UCSD-AML1 (cell line): ENCODE measurements at regions not wholly inside any gene's neighbourhood (a gene's known extent, or its start where the extent isn't known, plus 50 kb on each side); places are given as distances from the start of the nearest gene placed in this dataset.
"Not testable (repeated sequence)": the region's sequence is repeated elsewhere in the genome, so short reads cannot be mapped to it uniquely, and the experiment has no call there.

ENCODE experiments used
- DNase-seq: peaks from one replicate; lab custom pipeline; 2025; ENCODE audit not compliant: unreplicated experiment; lab: John Stamatoyannopoulos, UW

DNA sequence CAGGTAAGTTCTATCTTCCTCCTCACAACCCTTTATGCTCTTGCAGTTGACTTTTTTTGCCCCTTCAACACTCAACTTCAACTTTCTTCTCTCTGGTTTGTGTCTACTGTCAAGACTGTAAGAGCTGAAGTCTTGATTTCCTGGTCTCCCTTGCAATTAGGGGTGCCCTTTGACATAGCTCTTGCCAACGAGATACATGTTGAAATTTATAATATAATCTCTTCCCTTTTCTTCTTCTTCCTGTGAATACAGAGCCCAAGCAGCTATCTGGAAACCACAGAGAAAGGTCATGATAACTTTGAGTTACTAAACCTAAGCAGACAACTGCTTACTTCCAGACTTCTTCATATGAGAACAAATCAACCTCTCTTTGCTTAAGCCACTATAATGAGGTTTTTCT lies 163.5 kb downstream of the MC4R start:
- DNase-seq = no peak

DNA sequence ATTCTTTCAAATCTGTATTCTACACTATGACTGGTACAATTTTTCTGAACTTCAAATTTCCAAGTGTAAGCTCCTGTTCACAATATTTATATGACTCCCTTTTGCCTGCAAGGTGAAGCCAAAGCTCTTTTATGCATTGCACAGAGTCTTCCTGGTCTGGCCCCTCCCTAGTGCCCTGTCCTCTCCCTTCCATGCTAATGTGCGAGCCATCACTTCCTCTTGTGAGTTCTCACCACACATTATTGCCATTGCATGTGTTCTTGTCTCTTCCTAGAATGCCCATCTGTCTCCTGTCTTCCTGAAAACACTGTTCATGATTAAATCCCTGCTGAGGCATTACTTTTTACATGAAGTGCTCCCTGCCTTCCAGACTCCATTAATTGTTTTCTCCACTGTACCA lies 169.9 kb downstream of the MC4R start:
- DNase-seq = no peak

DNA sequence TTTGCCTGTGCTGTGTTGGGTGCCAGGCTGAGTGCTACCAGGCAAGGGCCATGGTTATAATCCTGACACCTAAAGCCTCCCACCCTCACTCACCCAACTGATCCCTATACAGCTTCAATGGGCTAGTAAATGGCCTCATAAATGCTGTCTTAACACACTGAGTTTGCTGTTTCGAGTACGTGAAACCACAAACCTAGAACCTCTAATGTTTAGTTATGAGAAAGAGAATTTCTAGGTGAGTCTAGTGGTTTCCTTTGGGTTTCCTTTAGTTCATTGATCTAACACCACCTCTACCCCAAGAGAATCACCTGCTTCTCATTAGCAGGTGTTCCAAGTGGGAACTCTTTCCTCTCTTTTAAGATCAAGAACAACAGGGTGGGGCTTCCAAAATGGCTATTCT lies 172.0 kb downstream of the MC4R start:
- no peak for DNase-seq

DNA sequence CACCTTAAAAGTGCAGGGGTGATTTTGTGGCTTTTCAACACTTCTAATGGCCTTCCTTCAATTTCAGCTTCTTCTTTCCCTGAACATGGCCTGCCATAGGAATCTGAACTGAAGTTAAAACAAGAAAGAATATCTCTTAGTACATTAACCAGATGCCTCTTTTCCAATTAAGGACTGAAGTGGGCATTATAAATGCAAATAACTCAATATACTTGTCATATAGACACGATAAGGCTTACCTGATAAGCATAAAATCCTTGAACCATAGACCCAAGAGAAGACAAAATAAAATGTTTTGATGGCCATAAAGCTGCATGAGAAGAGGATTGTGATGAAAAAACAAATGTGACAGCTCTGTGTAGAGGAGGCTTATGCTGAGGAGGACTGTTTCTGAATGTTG lies 173.1 kb downstream of the MC4R start:
- no peak for DNase-seq

DNA sequence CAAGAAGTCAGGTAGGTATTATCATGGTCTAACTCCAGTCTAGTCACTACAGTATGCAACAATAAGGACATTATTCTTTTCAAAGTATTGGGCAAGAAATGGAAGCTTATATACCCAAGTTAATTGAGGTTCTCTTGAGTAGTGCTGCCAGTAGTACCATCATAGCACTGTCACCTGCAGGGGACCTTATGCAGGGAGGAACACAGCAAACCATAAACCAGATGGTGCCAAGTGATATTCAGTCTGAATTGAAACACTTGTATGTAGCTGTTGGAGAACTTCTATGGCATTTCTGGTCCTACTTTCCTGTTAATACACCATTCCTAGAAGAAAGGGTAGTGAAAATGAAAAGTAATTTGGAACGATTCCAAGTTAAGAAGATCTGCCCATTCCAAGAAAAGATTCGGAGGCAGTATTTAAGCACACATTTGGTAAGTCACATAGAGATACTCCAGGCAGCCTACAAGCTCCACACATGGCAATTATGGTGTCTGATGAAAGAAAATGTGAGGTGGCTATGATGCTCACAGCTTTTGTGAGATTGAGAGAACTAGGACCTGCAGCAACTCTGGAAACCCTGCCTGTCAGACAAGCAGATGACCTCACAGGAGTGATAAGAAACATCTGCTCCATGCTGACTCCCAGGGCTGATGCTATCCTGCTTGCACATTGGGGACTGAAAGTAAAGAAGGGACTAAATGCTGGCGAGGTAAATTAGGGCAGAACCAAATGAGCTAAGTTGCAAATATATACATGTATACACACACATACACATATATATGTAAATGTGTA lies 174.7 kb downstream of the MC4R start:
- DNase-seq = no peak

DNA sequence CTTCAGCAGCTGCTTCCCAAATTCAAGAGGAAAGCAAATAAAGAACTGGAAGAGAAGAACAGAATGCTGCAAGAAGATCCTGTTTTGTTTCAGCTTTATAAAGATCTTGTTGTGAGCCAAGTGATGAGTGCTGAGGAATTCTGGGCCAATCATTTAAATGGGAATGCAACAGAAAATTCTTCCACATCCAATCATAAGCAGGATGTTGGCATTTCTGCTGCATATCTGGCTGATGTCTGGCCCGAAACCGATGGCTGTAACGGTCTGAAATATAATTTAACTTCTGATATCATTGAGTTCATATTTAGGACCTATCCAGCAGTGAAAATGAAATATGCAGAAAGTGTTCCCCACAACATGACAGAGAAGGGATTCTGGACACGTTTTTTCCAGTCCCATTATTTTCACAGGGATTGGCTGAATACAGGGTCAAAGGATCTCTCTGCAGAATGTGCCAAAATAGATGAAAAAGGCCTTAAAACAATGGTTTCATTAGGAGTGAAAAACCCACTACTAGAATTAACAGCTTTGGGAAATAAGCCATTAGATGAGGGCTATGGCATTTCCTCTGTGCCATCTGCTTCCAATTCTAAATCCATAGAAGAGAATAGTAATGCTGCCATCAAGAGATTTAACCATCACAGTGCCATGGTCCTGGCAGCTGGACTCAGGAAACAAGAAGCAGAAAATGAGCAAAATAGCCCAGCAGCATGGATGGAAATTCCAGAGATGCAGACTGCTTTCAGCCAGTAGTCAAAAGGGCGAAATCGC lies 175.6 kb downstream of the MC4R start:
- DNase-seq = no peak

DNA sequence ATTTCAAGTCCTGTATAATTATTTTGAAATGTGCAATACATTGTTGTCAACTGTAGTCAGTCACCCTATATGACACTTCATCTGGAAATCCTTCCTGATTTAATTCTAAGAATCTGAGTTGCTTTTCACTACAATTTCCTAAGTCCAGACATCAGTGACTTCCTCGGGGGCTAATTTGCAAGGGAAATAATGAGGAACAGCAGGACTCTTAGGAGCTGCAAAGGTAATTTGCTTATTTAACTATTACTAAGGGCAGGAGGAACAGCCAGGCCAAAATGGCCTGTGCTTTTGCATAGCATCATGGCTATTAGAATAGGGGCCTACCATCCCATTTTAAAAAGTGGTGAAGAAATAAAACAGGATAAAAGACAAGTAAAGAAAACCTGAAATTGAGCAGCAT lies 178.8 kb downstream of the MC4R start:
- DNase-seq = no peak

DNA sequence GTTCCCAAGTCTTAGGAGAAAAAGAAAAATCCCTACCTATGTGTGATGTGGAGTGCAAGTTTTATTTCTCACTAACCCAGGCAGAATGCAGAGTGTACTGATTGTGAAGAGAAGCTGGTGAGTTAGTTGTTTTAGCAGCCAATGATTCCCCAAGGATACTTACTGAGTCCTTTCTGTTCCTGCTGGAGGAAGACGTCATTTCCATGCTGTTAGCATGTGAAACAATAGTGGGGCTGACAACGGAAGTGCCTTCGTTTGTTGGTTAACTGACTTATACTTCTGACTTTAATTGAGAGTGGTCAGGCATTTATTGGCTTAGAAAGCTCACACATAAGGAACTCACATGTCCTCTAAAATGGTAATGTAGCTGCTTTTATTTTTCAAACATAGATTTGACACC lies 180.6 kb downstream of the MC4R start:
- DNase-seq = no peak

DNA sequence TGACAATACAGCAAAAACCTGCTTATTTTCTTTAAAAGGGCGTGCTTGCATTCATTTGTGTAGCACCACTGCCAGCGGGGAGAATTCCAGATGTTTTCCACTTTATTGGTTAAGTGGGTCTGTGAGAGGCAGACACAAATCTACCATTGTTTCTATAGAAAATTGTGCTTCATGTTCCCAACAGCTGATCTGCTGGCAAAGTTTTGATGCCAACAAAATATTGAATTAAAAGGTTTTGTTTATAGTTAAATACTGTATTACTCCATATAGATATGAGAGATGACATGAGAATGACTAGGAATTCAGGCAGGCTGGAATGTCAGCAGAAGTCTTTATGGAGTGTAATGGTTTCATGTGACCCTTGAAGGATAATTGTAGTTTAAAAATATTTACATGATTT lies 182.7 kb downstream of the MC4R start:
- DNase-seq = no peak

DNA sequence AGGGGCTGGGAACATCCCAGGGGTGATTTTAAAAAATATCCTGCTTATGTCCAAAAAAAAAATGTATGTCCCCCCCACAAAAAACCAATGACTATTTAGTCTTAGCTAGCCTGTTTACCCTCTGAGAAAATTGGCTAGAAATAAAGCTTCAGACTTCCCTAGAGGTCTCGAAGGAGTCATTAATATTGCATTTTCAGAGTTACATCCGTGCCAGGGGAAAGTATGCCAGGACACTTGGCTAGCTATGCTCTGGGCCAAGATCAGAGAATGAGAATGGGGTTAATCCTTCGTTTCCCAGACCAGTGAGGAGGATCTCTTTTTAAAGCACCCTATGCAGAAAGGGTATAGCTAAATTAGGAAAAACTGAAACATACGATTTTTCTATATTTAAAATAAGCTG lies 183.6 kb downstream of the MC4R start:
- DNase-seq = no peak

DNA sequence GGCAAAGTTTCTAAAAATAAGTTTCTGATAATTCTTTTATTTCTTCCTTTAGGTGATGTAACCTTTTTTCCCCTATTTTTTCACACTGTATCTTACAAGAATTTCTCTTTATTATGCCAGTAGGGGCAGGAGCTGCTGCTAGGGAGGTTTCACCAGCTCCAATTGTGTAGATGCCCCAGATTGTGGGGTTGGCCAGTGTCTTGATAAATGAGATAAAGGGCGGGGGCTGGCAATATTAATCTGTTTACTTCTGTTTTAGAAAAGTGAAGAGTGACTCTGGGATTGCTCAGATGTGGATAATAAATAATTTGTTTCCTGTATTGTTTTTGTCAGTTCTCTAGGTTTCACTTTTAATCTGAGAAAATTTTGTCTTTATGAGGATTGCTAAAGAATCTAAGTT lies 190.4 kb downstream of the MC4R start:
- no peak for DNase-seq

DNA sequence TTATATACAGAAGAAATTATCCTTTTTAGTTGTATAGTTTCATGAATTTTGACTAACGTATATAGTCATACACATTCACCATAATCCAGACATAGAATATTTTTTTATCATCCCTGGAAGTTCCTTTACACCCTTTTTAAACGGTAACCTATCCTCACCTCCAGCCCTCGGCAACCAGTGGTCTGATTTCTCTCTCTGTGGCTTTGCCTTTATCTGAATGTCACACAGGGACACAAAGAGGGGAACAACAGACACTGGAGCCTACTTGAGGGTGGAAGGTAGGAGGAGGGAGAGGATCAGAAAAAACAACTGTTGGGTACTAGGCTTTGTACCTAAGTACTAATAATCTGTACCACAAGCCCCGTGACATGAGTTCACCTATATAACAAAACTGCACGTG lies 191.9 kb downstream of the MC4R start:
- no peak for DNase-seq

DNA sequence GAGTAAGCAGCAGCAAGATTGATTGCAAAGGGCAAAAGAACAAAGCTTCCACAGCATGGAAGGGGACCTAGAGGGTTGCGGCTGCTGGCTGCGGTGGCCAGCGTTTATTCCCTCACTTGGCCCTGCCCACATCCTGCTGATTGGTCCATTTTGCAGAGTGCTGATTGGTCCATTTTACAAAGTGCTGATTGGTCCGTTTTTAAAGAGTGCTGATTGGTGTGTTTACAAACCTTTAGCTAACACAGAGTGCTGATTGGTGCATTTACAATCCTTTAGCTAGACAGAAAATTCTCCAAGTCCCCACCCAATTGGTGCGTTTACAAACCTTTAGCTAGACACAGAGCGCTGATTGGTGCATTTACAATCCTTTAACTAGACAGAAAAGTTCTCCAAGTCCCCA lies 194.4 kb downstream of the MC4R start:
- not testable (repeated sequence) for DNase-seq

DNA sequence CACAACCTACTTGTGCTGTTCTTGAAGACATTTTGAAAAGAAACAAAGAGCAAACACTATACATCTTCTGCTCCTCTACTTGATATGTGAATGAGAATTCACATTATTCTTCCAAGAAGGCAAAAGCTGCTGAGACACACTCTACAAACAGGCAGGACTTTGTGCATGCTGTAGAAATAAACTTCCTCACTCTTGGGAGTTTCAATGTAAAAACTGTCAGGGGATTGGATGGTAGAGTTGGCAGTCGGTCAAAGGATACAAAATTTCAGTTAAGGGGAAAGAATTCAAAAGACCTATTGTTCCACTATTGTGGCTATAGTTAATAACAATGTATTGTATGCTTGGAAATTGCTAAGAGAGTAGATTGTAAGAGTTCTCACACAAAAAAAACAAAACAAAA lies 196.3 kb downstream of the MC4R start:
- DNase-seq = no peak

DNA sequence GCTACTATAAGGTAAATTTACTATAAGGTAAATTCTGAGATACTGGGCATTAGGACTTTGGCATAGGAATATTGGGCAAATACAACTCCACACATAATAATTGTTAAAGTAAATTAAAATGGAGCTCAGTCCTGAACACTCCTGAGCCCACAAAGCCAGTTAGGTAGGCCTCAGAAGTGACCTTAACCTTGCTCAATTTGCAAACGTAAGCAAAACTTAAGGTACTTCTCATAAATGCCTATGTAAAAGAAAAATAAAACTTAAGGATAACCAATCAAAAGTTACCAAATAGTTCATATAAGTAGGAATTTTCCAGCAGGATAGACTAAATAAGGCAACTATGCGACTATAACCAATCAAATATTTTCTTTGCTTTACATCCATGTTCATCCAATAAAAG lies 197.7 kb downstream of the MC4R start:
- DNase-seq = no peak

DNA sequence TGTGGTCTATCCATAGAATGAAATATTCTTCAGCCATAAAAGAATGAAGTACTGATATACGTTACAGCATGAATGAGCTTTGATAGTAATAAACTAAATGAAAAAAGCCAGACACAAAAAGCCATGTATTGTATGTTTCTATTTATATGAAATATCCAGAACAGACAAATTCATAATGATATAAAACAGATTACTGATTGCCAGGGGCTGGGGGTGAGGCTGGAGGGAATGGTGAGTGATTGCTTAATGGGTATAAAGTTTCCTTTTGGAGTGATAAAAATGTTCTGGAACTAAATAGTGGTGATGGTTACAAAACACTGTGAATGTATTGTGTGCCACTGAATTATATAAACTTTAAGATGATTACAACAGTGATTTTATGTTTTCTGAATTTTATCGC lies 200.5 kb downstream of the MC4R start:
- no peak for DNase-seq

DNA sequence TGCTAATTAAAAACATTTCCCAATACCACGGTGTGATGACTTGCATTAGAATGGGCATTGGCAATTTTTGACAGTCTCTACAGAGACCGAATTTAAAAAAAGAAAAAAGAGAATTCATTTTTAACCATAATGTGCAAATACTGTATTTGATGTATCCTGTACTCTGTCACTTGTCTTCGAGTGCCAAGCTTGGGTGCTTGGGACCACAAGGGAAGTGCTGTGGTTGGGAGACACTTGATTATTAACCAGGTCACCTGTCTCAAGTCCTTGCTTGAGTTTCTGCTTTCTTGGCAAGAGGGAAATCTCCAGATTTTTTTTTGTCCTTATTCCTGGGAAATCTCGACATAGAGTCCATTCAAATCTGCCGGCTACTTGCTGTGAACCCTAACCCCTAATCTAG lies 209.0 kb downstream of the MC4R start:
- no peak for DNase-seq

DNA sequence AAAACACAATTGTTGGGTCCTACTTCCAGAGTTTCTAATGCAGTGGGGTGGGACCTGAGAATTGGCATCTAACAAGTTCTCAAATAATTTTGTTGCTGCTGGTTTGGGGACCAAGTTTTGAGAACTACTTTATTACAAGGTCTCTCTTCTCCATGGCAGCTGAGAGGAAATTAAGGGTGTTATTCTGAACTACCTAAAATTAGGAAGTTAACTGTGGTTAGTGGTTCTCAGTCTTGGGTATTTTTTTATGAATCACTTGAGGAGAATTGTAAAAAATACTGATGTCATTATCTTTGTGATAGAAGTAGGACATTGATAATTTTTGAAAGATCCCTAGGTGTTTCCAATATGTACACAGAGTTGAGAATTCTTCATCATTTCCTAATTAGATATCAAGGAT lies 210.2 kb downstream of the MC4R start:
- DNase-seq = no peak

DNA sequence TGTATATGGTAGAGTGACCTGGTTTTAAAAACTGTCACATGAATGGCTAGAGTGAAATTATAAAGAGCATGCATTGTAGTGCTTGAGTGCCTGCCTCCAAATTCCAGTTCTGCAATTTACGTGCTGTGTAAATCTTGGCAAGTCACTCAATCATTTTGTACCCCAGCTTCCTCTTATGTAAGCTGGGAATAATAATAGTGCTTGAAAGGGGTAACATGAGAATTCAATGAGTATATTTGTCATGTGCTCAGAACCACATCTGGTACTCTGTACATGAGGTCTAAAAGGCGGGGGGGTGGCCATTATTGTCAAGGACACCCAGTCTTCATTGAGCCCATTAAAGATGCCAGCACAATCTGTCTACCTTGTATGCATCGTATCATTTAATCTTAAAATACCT lies 214.8 kb downstream of the MC4R start:
- DNase-seq = no peak

DNA sequence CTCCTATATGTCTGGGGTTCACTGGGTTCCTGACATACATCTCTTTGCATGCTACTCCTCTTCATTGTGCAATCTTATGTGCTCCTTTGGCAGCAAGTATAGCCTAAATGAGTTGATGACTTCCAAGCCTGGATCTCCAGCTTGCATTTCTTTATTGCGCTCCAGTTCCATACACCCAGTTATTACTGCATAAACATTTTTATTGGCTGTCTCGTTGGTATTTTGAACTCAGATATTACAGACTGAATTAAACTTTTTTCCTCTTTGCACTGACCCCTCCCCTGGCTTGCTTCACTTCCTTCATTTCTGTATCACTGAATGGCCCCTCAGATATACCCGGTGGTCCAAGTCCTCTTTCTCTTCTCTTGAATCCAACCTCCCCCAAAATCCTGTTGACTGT lies 219.2 kb downstream of the MC4R start:
- no peak for DNase-seq

DNA sequence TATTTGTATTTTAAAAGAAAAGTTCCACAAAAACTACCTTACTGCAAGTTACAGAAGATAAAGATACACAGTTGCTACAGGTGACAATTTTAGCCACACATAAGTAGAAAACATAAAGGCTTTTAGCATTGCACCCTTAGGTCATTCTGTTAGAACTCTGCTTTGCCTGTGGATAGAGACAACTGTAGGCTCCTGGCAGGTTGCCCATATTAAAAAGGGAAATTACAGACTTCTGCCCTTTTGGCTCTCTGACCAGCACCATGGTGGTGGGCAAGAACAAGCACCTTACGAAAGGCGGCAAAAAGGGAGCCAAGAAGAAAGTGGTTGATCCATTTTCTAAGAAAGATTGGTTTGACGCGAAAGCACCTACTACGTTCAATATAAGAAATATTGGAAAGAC lies 223.3 kb downstream of the MC4R start:
- DNase-seq = no peak

DNA sequence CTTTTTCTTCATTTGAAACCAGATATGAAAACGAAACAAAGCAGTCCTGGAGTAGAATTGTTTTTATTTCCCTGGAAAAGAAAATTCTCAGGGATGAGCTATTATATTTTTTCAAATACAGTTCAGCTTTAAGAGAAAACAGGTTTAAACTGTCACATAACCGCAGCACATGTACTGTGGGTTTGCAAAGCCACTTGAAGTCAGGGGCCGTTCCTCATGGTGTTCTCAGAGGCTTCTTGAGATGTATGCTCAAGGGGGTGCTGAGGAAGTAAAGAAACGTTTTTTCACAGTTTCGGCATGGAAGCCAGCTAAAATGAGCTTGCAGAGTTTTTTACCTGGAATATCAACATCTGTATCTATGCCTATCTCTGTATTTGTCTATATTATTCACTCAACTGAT lies 225.3 kb downstream of the MC4R start:
- DNase-seq = no peak
